Left cardiac atrium (tissue), 4 donors: ENCODE measurements at regions not wholly inside any gene's neighbourhood (a gene's known extent, or its start where the extent isn't known, plus 50 kb on each side); places are given as distances from the start of the nearest gene placed in this dataset.
"Not testable (repeated sequence)": the region's sequence is repeated elsewhere in the genome, so short reads cannot be mapped to it uniquely, and the experiment has no call there.

ENCODE experiments used
- ATAC-seq, 2 donors: fragments of 200-7000 bp; cut with Tn5 transposase; one replicate each; pipeline ENCODE4 v1.9.1; 2020; ENCODE audit warnings: mild to moderate bottlenecking in 2 of 2, moderate library complexity in 2 of 2
- DNase-seq: peaks from one replicate; pipeline ENCODE4 v3.0.0-alpha.2; 2020
- intact Hi-C, 2 donors: fragments of 100-400 bp; cut with DNase I; formaldehyde crosslinking; loops; one replicate each; pipeline versions ENCODE4 v1.14.1 to v1.15.1; 2022 to 2023
- donor health status: DM: no; HTN: yes; CAD: no.
- donor health status: DM: no; HTN: yes; CAD: no; lungs with severe emphysema.
- donor health status: DM: yes; HTN: yes; CAD: no.
- donor health status: Dilated cardiomyopathy.

- ATAC-seq (no peak), DNase-seq (no peak)
- intact Hi-C loops: no loop called here
Observed at GRCh38 chr3:132084982-132085381, 50.2 kb upstream of the CPNE4 start.

- DNase-seq: no peak
- ATAC-seq: no peak
- intact Hi-C loops: no loop called here
Observed at GRCh38 chr3:132087356-132087755, 52.5 kb upstream of the CPNE4 start.

DNA sequence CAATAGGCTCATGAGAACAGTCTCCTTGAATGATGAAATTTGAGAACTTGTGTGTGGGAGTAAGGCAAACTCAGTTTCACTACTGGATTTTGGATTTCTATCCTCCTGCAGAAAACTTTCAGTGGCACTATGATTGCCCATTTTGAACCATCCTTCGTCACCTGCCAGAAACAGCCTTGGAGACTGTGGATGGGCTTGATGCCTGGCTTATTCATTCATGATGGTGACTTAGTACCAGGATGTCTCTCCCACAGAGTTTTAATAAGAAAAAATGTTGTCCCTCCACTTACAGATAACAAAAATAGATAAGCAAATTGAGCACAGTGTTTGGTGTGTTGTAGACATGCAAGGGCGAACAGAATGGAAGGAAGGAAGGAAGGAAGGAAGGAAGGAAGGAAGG lies 53.5 kb upstream of the CPNE4 start:
- intact Hi-C loops: no loop called here
- DNase-seq (no peak), ATAC-seq (no peak)

- DNase-seq: no peak
- ATAC-seq: no peak
- intact Hi-C loops: no loop called here
Observed at GRCh38 chr3:132090921-132091320, 56.1 kb upstream of the CPNE4 start.

DNA sequence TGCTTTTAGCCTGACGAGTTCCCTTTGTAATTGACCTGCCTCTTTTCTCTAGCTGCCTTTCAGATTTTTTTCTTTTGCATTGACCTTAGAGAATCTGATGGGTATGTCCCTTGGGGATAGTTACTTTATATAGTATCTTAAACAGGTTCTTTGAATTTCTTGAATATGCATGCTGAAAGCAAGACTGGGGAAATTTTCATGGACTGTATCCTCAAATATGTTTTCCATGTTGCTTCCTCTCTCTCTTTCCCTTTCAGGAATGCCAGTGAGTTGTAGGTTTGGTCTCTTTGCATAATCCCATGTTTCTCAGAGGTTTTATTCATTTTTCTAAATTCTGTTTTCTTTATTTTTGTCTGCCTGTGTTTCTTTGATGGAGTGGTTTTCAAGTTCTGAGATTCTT lies 81.8 kb upstream of the CPNE4 start:
- intact Hi-C loops: no loop called here
- no peak for DNase-seq
- ATAC-seq: no peak

GRCh38 chr3:132117642-132118041 lies 82.8 kb upstream of the CPNE4 start:
- intact Hi-C loops: no loop called here
- ATAC-seq: no peak
- DNase-seq: no peak

DNA sequence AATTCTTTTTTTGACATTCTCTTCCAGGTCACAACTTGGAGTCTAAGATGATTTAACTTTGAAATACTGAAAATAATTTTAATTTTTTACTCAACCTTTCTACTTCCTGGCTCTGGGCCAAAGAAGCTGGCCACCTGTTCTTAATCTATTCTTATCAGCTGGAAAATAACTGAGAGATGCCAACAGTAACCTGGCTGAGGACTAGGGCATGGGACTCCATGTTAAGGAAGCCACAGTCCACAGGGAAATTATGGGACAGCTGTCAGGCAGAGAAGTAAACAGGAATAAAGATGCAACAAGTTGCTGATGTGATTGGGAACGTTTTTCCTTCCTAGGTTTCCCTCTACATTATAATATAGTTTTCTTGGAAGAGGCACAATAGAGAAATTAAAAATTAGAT lies 84.7 kb upstream of the CPNE4 start:
- intact Hi-C loops: no loop called here
- ATAC-seq (no peak), DNase-seq (no peak)

DNA sequence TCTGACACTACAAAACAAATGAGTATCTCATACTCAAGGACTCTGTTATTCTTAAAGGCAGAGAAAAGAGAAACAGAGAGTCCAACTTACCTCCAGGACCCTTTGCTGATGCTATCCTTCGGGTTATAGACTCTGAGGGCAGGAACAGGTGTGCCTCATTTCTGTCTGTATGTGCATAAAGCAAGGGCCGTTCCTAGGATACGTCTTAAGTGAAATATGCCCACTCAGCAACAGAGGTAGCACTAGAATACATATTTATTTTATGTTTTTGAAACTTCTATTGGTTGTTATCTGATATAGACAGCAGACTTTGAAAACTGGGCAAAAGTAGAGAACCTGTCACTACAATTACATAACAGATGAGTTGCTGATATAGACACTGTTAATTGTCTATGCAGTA lies 89.3 kb upstream of the CPNE4 start:
- ATAC-seq (no peak), DNase-seq (no peak)
- intact Hi-C loops: no loop called here

GRCh38 chr3:132124651-132125284 lies 90.0 kb upstream of the CPNE4 start:
- intact Hi-C loops: no loop called here
- no peak for ATAC-seq
- no peak for DNase-seq

DNA sequence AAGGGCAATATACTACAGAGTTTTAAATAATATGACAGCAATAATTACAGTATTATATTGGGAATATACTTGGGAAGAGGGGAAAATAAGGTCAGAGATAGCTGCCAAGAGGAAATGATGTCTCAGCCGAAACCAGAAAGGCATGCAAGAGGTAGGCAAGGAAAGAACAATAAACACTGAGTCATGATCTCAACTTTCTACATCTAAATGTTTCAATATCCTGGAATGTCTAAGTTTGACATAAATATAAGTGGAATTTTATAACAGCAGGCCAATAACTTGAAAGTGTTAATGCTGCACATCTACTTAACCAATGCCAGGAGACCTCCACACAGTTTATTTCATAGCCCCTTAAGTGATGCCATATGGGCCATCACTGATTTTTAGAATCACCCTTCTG lies 99.8 kb upstream of the CPNE4 start:
- DNase-seq (no peak), ATAC-seq (no peak)
- intact Hi-C loops: no loop called here

DNA sequence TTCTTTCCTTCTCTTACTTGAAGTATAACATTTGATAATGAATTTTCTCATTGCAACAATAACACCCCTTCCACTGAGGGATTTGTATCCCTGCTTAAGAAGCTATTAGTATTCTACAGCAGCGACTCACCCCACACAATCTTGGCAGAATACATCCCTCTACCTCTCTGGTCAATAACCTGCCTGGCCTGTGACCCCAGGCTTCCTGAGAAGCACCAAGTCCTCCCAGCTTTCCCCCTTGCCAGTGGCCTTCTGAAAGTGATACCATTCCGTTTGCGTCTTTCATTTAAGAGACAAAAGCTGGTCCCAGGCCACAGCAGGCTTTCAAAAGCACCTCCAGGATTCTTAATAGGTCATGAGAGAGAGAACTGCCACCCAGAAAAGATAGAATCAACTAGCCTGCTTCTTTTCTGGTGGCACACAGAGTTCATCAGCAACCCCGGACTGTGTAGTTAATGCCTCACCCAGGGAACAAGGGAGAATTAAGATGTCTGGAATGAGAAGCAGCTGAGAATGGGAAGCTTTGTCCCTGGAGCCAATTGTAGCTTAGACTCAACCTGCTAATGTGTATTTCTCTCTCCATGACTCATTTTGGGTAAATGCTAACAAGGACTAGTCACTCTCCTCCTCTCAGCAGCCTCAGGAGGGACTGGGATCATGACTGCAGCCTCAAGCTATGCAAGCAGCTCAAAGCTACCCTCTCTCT lies 101.0 kb upstream of the CPNE4 start:
- ATAC-seq (peak in 1 of 2 donors; percentile 84), DNase-seq (no peak)
- intact Hi-C loops: no loop called here

GRCh38 chr3:132136334-132136716 lies 101.5 kb upstream of the CPNE4 start:
- no peak for DNase-seq
- intact Hi-C loops: no loop called here
- no peak for ATAC-seq

DNA sequence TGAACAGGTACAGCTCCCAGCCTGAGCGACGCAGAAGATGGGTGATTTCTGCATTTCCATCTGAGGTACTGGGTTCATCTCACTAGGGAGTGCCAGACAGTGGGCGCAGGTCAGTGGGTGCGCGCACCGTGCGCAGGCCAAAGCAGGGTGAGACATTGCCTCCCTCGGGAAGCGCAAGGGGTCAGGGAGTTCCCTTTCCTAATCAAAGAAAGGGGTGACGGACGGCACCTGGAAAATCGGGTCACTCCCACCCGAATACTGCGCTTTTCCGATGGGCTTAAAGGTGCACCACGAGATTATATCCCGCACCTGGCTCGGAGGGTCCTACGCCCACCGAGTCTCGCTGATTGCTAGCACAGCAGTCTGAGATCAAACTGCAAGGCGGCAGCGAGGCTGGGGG lies 102.1 kb upstream of the CPNE4 start:
- DNase-seq, ATAC-seq, intact Hi-C loops: not testable (repeated sequence)

DNA sequence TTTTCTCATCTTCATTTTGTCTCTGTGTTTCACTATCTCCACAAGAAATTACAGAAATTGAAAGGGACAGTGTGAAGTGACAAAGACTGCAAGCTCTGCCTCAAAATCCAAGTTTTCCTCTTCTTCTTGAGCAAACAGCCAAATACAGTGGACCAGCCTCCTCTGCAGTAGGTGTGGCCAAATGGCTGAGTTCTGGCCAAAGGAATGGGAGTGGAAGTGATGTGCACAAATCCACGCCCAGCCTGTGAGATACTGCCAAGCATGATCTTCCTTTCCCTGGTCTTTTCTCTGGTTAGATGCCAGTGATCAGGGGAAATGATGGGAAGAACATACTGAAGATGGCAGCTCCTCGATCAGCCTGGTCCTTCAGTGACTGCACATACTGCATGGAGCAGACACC lies 111.0 kb upstream of the CPNE4 start:
- DNase-seq (peak; percentile 19), ATAC-seq (peak in 1 of 2 donors; percentile 58)
- intact Hi-C loops: no loop called here

DNA sequence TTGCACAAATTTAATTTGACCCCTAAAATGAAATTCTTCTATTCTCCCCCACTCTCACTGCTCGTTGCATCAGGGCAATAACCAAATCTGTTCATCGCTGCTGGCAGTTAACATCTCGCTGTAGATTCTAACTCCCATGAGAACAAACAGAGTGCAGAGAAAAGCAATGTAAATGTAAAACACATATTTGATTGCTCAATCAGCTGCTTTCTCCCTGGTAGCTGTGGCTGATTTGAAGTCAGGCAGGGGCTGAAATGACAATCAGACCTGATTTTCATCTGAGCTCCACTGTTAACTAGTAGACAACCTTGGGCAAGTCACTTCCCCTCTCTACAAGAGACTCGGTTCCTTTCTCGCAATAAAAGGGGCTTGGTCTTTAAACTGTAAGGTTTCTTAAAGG lies 119.8 kb upstream of the CPNE4 start:
- intact Hi-C loops: no loop called here
- no peak for ATAC-seq
- DNase-seq: no peak

DNA sequence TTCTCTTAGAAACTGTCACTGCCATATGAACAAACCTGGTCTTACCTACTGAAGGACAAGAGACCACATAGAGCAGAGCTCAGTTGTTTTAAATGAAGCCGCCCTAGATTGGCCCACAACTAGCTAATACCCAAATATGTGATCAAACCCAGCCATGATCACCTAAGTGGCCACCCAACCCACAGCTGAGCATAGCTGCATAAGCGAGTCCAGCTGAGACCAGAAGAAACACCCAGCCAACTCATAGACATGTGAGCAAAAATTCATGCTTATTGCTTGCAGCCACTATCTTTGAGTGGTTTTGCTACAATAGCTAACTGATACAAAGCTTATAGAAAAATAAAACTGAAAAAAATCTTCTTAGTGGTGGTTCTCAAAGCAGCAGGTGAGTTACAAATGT lies 124.3 kb upstream of the CPNE4 start:
- DNase-seq (no peak), ATAC-seq (no peak)
- intact Hi-C loops: no loop called here

- intact Hi-C loops: no loop called here
- DNase-seq: no peak
- ATAC-seq: no peak
Observed at GRCh38 chr3:132160198-132160597, 125.4 kb upstream of the CPNE4 start.

DNA sequence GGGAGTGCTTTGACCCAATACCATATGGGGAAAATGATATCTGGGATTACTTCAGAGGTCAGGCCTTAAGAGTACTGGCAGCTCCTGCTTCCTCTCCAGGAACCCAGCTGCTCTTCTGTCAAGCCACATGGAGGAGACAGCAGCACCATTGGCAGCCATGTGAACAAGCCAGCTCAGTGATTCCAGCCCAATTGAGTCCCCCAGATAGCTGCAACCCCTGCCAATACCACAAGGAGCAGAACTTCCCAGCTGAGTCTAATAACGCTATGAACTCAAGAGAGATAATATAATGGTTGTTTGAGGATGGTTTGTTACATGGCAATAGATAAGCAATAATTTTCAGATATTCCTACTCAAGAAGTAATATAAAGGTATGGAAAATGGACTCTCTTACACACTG lies 126.8 kb upstream of the CPNE4 start:
- DNase-seq: no peak
- intact Hi-C loops: no loop called here

GRCh38 chr3:132164469-132165092 lies 129.8 kb upstream of the CPNE4 start:
- intact Hi-C loops: no loop called here
- ATAC-seq (peak; percentile 38 to 89), DNase-seq (peak; percentile 25)

More for the DNA sequence above, 126.8 kb upstream of the CPNE4 start:
- ATAC-seq: no peak

DNA sequence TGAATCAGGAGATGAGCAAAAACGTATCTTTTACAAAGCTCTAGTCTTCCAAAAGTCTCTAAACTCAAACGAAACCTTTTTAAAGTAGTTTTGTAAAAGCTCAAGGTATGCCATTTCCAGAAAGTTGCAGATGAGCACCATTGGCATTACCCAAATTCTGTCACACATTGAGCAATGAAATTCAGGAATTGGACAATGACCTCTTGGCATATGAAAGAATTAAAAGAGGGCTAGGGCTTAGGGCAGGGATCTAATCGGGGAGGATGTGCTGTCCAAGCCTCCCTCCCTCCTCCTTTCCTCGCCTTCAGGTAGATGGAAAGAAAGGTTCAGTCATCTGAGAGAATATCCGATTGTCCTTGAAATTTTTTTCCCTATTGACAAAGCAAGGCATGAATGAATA lies 133.1 kb upstream of the CPNE4 start:
- DNase-seq: no peak
- intact Hi-C loops: no loop called here
- ATAC-seq: no peak

DNA sequence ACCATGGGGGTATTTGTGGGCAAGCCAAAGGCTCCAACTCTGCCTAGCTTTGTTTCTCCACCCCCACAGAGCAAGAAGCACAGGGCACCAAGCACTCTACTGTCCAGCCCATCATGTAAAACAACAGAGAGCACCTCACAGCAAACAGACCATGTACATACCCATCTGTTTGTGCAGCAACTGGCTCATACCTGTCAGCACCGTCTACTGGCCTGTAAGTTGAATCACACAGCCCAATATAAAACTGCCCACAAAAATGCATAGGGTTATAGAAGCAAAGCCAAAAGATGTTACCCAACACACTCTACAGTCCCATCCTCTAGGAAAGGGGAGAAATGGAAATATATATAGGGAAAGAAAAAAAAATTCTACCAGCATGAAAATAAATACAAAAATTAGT lies 139.7 kb upstream of the CPNE4 start:
- intact Hi-C loops: no loop called here
- ATAC-seq (no peak), DNase-seq (no peak)
